Osteocyte (in vitro differentiated cells): ENCODE measurements at regions not wholly inside any gene's neighbourhood (a gene's known extent, or its start where the extent isn't known, plus 50 kb on each side); places are given as distances from the start of the nearest gene placed in this dataset.
A peak's percentile ranks its signal among the peaks of the same experiment; 100 is the strongest.

ENCODE experiments used
- DNase-seq: peaks from one replicate; pipeline ENCODE4 v3.0.0; 2021; ENCODE audit warnings: mixed read lengths; ENCODE audit not compliant: unreplicated experiment; ENCODE audit errors: extremely low spot score
- H3K27ac Mint-ChIP-seq: one replicate; pipeline ENCODE4 v1.8.0; 2021; ENCODE audit warnings: mild to moderate bottlenecking, mixed read lengths; ENCODE audit not compliant: unreplicated experiment
- H3K27me3 Mint-ChIP-seq: one replicate; pipeline ENCODE4 v1.8.0; 2021; ENCODE audit warnings: mixed read lengths; ENCODE audit not compliant: unreplicated experiment
- H3K36me3 Mint-ChIP-seq: one replicate; pipeline ENCODE4 v1.8.0; 2021; ENCODE audit warnings: mixed read lengths; ENCODE audit not compliant: unreplicated experiment
- H3K4me1 Mint-ChIP-seq: one replicate; pipeline ENCODE4 v1.8.0; 2021; ENCODE audit warnings: mixed read lengths; ENCODE audit not compliant: unreplicated experiment
- H3K4me3 Mint-ChIP-seq: one replicate; pipeline ENCODE4 v1.8.0; 2021; ENCODE audit warnings: mild to moderate bottlenecking, moderate library complexity, mixed read lengths; ENCODE audit not compliant: unreplicated experiment
- H3K9me3 Mint-ChIP-seq: one replicate; pipeline ENCODE4 v1.8.0; 2021; ENCODE audit warnings: mixed read lengths; ENCODE audit not compliant: unreplicated experiment
- TF ChIP-seq, protein P1 (sequence below): fragments of 200-600 bp; sonication (generic); IDR thresholded peaks from 2 replicates; pipeline ENCODE4 v1.5.0; 2021; ENCODE audit warnings: antibody characterized with exemption, mild to moderate bottlenecking, moderate library complexity

DNA sequence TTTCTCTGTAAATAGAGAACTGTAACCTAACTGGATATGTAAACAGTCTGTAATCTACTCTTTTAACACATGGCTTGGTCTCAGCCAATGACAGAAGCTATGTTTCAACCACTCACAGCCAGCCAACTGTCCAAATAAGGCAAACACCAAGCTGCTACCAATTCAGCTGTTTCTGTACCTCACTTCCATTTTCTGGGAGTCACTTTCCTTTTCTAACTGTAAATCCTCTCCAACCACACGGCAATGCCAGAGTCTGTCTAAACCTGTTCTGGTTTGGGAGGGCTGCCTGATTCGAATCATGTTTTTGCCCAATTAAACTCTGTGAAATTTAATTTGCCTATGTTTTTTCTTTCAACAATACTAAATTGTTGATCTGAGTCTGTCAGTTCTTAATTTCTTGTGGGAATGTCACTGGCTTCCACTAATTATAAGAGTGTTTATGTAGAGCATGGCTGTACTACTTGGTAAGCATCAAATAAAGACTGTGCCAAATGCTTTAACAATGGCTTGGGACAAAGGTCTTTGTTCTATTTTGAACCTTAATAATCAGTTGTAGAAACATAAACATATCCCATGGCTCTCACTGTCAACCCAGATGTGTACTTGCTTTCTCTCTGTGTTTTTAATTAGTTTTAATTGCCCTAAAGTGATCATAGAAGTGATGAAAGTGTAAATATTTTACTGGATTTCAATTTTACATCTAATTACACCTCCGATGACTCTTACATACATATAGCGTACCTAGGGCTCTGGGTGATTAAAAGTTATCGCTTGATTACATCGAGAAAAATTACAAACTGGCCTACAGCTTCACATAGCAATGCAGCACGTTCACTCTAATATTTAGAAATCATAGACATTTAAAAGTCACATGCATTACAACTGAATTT, 1144.6 kb upstream of the TMPRSS15 start:
- Mint-ChIP-seq H3K4me1 (peaks cover 21% of the 10 kb centered on the region), H3K36me3 (peaks cover 18% of the 10 kb centered on the region), H3K27ac (no peak overlapping the region), H3K4me3 (no peak overlapping the region), H3K27me3 (no peaks in the 10 kb centered on the region), H3K9me3 (peaks cover 51% of the 10 kb centered on the region)
- TF ChIP-seq, protein P1, sequence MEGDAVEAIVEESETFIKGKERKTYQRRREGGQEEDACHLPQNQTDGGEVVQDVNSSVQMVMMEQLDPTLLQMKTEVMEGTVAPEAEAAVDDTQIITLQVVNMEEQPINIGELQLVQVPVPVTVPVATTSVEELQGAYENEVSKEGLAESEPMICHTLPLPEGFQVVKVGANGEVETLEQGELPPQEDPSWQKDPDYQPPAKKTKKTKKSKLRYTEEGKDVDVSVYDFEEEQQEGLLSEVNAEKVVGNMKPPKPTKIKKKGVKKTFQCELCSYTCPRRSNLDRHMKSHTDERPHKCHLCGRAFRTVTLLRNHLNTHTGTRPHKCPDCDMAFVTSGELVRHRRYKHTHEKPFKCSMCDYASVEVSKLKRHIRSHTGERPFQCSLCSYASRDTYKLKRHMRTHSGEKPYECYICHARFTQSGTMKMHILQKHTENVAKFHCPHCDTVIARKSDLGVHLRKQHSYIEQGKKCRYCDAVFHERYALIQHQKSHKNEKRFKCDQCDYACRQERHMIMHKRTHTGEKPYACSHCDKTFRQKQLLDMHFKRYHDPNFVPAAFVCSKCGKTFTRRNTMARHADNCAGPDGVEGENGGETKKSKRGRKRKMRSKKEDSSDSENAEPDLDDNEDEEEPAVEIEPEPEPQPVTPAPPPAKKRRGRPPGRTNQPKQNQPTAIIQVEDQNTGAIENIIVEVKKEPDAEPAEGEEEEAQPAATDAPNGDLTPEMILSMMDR, result no peak
- DNase-seq, result no peak

GRCh38 chr21:19553919-19554615, 1150.5 kb upstream of the TMPRSS15 start:
- no peaks in the 10 kb centered on the region for H3K27me3 Mint-ChIP-seq
- peaks cover 5% of the 10 kb centered on the region for H3K36me3 Mint-ChIP-seq
- H3K27ac Mint-ChIP-seq, result no peak overlapping the region
- TF ChIP-seq, protein P1, result no peak
- peaks cover 23% of the 10 kb centered on the region for H3K9me3 Mint-ChIP-seq
- no peak overlapping the region for H3K4me3 Mint-ChIP-seq
- peaks cover 34% of the 10 kb centered on the region for H3K4me1 Mint-ChIP-seq
- DNase-seq, result no peak

DNA sequence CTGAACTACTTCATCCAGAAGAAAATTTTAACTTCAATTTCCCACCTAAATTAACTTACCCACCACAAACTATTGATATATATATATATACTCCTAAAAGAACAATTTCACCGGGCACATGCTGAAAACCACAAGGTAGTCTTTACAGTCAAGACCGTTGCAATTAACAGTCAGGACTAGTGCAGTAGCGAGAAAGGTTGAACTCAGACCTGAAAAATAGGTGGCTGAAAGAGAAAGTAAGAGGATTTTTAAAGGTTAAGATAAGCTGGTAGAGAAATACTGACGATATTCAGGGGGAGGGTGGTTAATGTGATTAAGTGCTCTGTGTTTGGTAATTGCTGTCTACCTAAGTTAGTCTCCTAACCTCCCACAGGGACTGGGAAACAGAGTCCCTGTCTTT, 1153.5 kb upstream of the TMPRSS15 start:
- no peaks in the 10 kb centered on the region for H3K27me3 Mint-ChIP-seq
- H3K27ac Mint-ChIP-seq, result no peak overlapping the region
- H3K36me3 Mint-ChIP-seq, result peaks cover 2% of the 10 kb centered on the region
- peaks cover 34% of the 10 kb centered on the region for H3K4me1 Mint-ChIP-seq
- H3K9me3 Mint-ChIP-seq, result peaks cover 24% of the 10 kb centered on the region
- no peak for DNase-seq
- TF ChIP-seq, protein P1, result no peak
- H3K4me3 Mint-ChIP-seq, result no peak overlapping the region

GRCh38 chr21:19557488-19557887, 1153.9 kb upstream of the TMPRSS15 start:
- Mint-ChIP-seq H3K4me1 (peaks cover 34% of the 10 kb centered on the region), H3K9me3 (peaks cover 22% of the 10 kb centered on the region), H3K27ac (no peak overlapping the region), H3K27me3 (no peaks in the 10 kb centered on the region), H3K4me3 (no peak overlapping the region), H3K36me3 (peaks cover 2% of the 10 kb centered on the region)
- DNase-seq, result no peak
- TF ChIP-seq, protein P1, result no peak

GRCh38 chr21:19565587-19565986, 1162.0 kb upstream of the TMPRSS15 start:
- peaks cover 8% of the 10 kb centered on the region for H3K9me3 Mint-ChIP-seq
- no peaks in the 10 kb centered on the region for H3K4me1 Mint-ChIP-seq
- no peaks in the 10 kb centered on the region for H3K27me3 Mint-ChIP-seq
- TF ChIP-seq, protein P1, result peak; percentile 23
- H3K4me3 Mint-ChIP-seq, result no peak overlapping the region
- no peak for DNase-seq
- no peak overlapping the region for H3K27ac Mint-ChIP-seq
- no peaks in the 10 kb centered on the region for H3K36me3 Mint-ChIP-seq
